ENCODE measurements at regions not wholly inside any gene's neighbourhood (a gene's known extent, or its start where the extent isn't known, plus 50 kb on each side); places are given as distances from the start of the nearest gene placed in this dataset.

GRCh38 chr1:216903382-216903740, 180.1 kb upstream of the ESRRG start:
- TF ChIP-seq CTCF (IDR thresholded peaks at IDR 0.05) (no peak), POLR2AphosphoS5 (IDR thresholded peaks at IDR 0.05) (no peak), POLR2A (IDR thresholded peaks at IDR 0.05) (no peak), EP300 (IDR thresholded peaks at IDR 0.05) (no peak)
